ENCODE measurements at regions not wholly inside any gene's neighbourhood (a gene's known extent, or its start where the extent isn't known, plus 50 kb on each side); places are given as distances from the start of the nearest gene placed in this dataset.

DNA sequence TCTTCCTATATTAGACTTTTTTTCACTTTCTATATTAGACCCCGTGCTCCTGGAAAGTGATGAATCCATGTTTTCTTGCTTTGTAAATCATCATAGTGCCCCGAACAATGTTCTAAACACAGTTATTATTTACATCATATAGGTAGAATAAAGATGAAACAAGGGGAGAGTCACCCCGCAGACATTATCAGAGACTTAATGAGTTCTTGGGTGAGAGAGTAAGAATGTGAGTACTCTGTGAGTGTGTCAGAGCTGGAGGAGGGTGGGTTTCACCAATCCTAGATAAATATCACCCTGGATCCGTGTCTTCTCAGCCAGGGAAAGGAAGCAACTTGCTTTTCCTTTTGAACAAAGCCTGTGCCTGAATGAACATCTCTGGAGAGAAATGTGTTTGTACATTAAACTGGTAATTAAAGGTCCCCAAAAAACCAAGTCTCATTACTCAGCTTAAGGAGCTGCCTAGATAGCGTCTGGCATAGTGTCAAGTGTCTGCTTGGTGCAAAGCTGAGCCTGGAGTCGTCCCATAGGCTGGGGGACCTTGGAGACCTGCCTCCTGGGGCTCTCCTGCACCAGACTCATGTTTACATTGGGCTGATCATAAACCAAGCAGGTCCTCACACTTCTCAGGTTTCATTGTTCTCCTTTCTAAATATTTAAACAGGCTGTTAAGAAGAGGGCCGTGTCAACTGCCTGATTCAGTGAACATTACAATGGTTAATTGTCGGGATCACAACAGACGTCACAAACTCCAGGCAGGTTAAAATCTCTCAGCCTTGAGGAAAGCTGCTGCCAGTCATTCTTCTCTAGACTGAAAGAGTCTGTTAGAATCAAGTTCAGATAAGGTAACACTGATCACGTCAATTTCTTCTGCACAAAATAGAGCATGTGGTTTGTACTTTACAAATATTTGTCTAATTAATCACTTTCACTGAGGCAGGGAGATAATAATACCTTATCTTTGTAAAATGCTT, 179.7 kb upstream of the MYLIP start:
- Mint-ChIP-seq H3K36me3 (peaks cover 0 to 1% (median 0%) of the 10 kb centered on the region in 5 donors), H3K4me1 (peaks cover 0 to 6% (median 0%) of the 10 kb centered on the region in 7 donors), H3K9me3 (no peaks in the 10 kb centered on the region), H3K4me3 (no peak overlapping the region), H3K27ac (no peak overlapping the region), H3K27me3 (no peaks in the 10 kb centered on the region)
- Histone ChIP-seq H3K36me3 (ENCODE audit: control insufficient read depth in 2 of 3, insufficient read depth in 3 of 3, low read length in 3 of 3) (no peaks in the 10 kb centered on the region), H3K27ac (ENCODE audit: low read depth, low read length) (no peak overlapping the region), H3K4me1 (ENCODE audit: control insufficient read depth in 2 of 2, insufficient read depth in 2 of 2, low read length in 2 of 2) (peaks cover 0 to 4% of the 10 kb centered on the region in 2 donors), H3K9me3 (ENCODE audit: control insufficient read depth in 2 of 3, low read length in 3 of 3) (no peaks in the 10 kb centered on the region), H3K4me3 (ENCODE audit: low read length) (no peak overlapping the region), H3K27me3 (ENCODE audit: control insufficient read depth in 2 of 2, insufficient read depth in 2 of 2, low read length in 2 of 2) (no peaks in the 10 kb centered on the region)
- no peak for DNase-seq
- ChIA-PET POLR2A (no interaction called here), CTCF (no interaction called here)
- intact Hi-C loops (cut with micrococcal nuclease) = no loop called here
- ATAC-seq = no peak

- Mint-ChIP-seq H3K9me3 (no peaks in the 10 kb centered on the region), H3K27me3 (no peaks in the 10 kb centered on the region), H3K27ac (no peak overlapping the region), H3K4me1 (peaks cover 0 to 5% (median 0%) of the 10 kb centered on the region in 7 donors), H3K36me3 (no peaks in the 10 kb centered on the region), H3K4me3 (no peak overlapping the region)
- Histone ChIP-seq H3K36me3 (ENCODE audit: control insufficient read depth in 2 of 3, insufficient read depth in 3 of 3, low read length in 3 of 3) (no peaks in the 10 kb centered on the region), H3K27ac (ENCODE audit: low read depth, low read length) (no peak overlapping the region), H3K9me3 (ENCODE audit: control insufficient read depth in 2 of 3, low read length in 3 of 3) (no peaks in the 10 kb centered on the region), H3K4me1 (ENCODE audit: control insufficient read depth in 2 of 2, insufficient read depth in 2 of 2, low read length in 2 of 2) (no peaks in the 10 kb centered on the region), H3K27me3 (ENCODE audit: control insufficient read depth in 2 of 2, insufficient read depth in 2 of 2, low read length in 2 of 2) (no peaks in the 10 kb centered on the region), H3K4me3 (ENCODE audit: low read length) (no peak overlapping the region)
- no peak for DNase-seq
- CTCF ChIA-PET = interaction anchor here (0.7 kb wide), 1 partner anchor 31 kb away, joined by 3 read pairs; no protein-coding TSS in a partner anchor
- POLR2A ChIA-PET = no interaction called here
- intact Hi-C loops (cut with micrococcal nuclease) = no loop called here
- ATAC-seq = no peak
Observed at GRCh38 chr6:15947923-15948322, 181.0 kb upstream of the MYLIP start.

DNA sequence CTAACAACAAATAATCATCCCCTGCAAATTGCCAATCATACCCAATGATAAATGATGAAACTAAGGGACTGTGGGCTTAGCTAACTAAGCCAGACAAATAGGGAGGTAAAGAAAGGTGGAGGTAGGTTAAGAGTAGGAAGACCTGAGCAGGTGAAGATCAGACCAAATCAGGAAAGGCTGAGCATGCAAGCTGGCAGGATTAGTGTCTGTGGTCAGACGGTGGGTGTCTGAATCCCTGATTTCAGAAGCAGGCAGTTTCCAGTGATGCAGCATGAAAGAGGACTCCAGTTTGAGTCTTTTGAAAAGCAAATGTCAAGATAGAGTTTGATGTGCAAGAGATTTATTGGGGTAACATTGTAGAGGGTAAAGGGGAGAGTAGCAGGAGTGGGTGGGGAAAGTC, 181.4 kb upstream of the MYLIP start:
- no peaks in the 10 kb centered on the region for H3K4me1 ChIP-seq (ENCODE audit: control insufficient read depth in 2 of 2, insufficient read depth in 2 of 2, low read length in 2 of 2)
- H3K4me3 Mint-ChIP-seq = no peak overlapping the region
- no peaks in the 10 kb centered on the region for H3K27me3 Mint-ChIP-seq
- no peak overlapping the region for H3K27ac ChIP-seq (ENCODE audit: low read depth, low read length)
- H3K36me3 Mint-ChIP-seq = no peaks in the 10 kb centered on the region
- DNase-seq (no peak), ATAC-seq (no peak)
- peaks cover 0 to 2% (median 0%) of the 10 kb centered on the region in 7 donors for H3K4me1 Mint-ChIP-seq
- ChIA-PET CTCF (interaction anchor here (0.7 kb wide), 1 partner anchor 31 kb away, joined by 3 read pairs; no protein-coding TSS in a partner anchor), POLR2A (no interaction called here)
- no peaks in the 10 kb centered on the region for H3K9me3 ChIP-seq (ENCODE audit: control insufficient read depth in 2 of 3, low read length in 3 of 3)
- intact Hi-C loops (cut with micrococcal nuclease) = no loop called here
- H3K4me3 ChIP-seq (ENCODE audit: low read length) = no peak overlapping the region
- H3K27ac Mint-ChIP-seq = no peak overlapping the region
- no peaks in the 10 kb centered on the region for H3K36me3 ChIP-seq (ENCODE audit: control insufficient read depth in 2 of 3, insufficient read depth in 3 of 3, low read length in 3 of 3)
- no peaks in the 10 kb centered on the region for H3K9me3 Mint-ChIP-seq
- no peaks in the 10 kb centered on the region for H3K27me3 ChIP-seq (ENCODE audit: control insufficient read depth in 2 of 2, insufficient read depth in 2 of 2, low read length in 2 of 2)

GRCh38 chr6:15946701-15947385, 182.0 kb upstream of the MYLIP start:
- H3K27me3 ChIP-seq (ENCODE audit: control insufficient read depth in 2 of 2, insufficient read depth in 2 of 2, low read length in 2 of 2) = no peaks in the 10 kb centered on the region
- Mint-ChIP-seq H3K4me3 (no peak overlapping the region), H3K36me3 (no peaks in the 10 kb centered on the region), H3K9me3 (no peaks in the 10 kb centered on the region), H3K27me3 (no peaks in the 10 kb centered on the region), H3K27ac (no peak overlapping the region), H3K4me1 (peaks cover 0 to 2% (median 0%) of the 10 kb centered on the region in 7 donors)
- ChIA-PET POLR2A (no interaction called here), CTCF (no interaction called here)
- no peaks in the 10 kb centered on the region for H3K4me1 ChIP-seq (ENCODE audit: control insufficient read depth in 2 of 2, insufficient read depth in 2 of 2, low read length in 2 of 2)
- no peak overlapping the region for H3K27ac ChIP-seq (ENCODE audit: low read depth, low read length)
- DNase-seq (no peak), ATAC-seq (no peak)
- intact Hi-C loops (cut with micrococcal nuclease) = no loop called here
- no peaks in the 10 kb centered on the region for H3K9me3 ChIP-seq (ENCODE audit: control insufficient read depth in 2 of 3, low read length in 3 of 3)
- H3K36me3 ChIP-seq (ENCODE audit: control insufficient read depth in 2 of 3, insufficient read depth in 3 of 3, low read length in 3 of 3) = no peaks in the 10 kb centered on the region
- no peak overlapping the region for H3K4me3 ChIP-seq (ENCODE audit: low read length)

DNA sequence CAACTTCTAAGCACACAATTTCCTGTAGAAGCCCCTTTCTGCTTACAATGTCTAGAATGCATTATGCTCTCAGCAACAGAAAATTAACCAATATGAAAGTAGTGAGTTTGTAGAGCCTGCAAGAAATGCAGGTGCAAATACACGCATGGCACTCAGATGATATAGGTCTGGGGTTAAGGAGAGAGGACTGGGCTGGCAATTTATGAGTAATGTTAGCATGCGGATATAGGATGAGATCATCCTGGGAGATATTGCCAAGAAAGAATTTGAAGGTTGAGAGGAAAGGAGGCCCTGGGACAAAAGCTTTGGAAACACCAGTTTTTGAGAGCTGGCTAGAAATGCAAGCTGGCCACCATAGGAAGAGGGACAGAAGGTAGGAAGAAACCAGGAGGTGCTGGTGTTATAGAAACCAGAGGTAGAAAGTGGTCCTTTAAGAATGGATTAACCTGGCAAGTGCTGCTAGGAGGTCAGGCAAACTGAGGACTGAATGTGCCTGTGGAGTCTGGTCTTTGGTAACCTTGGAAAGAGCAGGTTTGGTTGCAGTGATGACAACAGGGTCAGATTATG, 183.2 kb upstream of the MYLIP start:
- H3K27ac Mint-ChIP-seq = no peak overlapping the region
- no peak for ATAC-seq
- Histone ChIP-seq H3K27me3 (ENCODE audit: control insufficient read depth in 2 of 2, insufficient read depth in 2 of 2, low read length in 2 of 2) (no peaks in the 10 kb centered on the region), H3K27ac (ENCODE audit: low read depth, low read length) (no peak overlapping the region), H3K4me1 (ENCODE audit: control insufficient read depth in 2 of 2, insufficient read depth in 2 of 2, low read length in 2 of 2) (no peaks in the 10 kb centered on the region), H3K9me3 (ENCODE audit: control insufficient read depth in 2 of 3, low read length in 3 of 3) (no peaks in the 10 kb centered on the region), H3K36me3 (ENCODE audit: control insufficient read depth in 2 of 3, insufficient read depth in 3 of 3, low read length in 3 of 3) (no peaks in the 10 kb centered on the region), H3K4me3 (ENCODE audit: low read length) (no peak overlapping the region)
- H3K4me3 Mint-ChIP-seq = no peak overlapping the region
- intact Hi-C loops (cut with micrococcal nuclease) = no loop called here
- peaks cover 0 to 2% (median 0%) of the 10 kb centered on the region in 5 donors for H3K36me3 Mint-ChIP-seq
- peaks cover 0 to 4% (median 0%) of the 10 kb centered on the region in 11 donors for H3K9me3 Mint-ChIP-seq
- POLR2A ChIA-PET = no interaction called here
- H3K4me1 Mint-ChIP-seq = peaks cover 0 to 2% (median 0%) of the 10 kb centered on the region in 7 donors
- DNase-seq = no peak
- H3K27me3 Mint-ChIP-seq = no peaks in the 10 kb centered on the region
- CTCF ChIA-PET = no interaction called here

- ATAC-seq (no peak), DNase-seq (no peak)
- Histone ChIP-seq H3K27me3 (ENCODE audit: control insufficient read depth in 2 of 2, insufficient read depth in 2 of 2, low read length in 2 of 2) (no peaks in the 10 kb centered on the region), H3K9me3 (ENCODE audit: control insufficient read depth in 2 of 3, low read length in 3 of 3) (no peaks in the 10 kb centered on the region), H3K36me3 (ENCODE audit: control insufficient read depth in 2 of 3, insufficient read depth in 3 of 3, low read length in 3 of 3) (no peaks in the 10 kb centered on the region), H3K4me3 (ENCODE audit: low read length) (no peak overlapping the region), H3K4me1 (ENCODE audit: control insufficient read depth in 2 of 2, insufficient read depth in 2 of 2, low read length in 2 of 2) (no peaks in the 10 kb centered on the region), H3K27ac (ENCODE audit: low read depth, low read length) (no peak overlapping the region)
- intact Hi-C loops (cut with micrococcal nuclease) = no loop called here
- no peak overlapping the region for H3K27ac Mint-ChIP-seq
- H3K36me3 Mint-ChIP-seq = peaks cover 0 to 6% (median 2%) of the 10 kb centered on the region in 5 donors
- ChIA-PET CTCF (no interaction called here), POLR2A (no interaction called here)
- H3K27me3 Mint-ChIP-seq = no peaks in the 10 kb centered on the region
- H3K4me1 Mint-ChIP-seq = peaks cover 0 to 2% (median 0%) of the 10 kb centered on the region in 7 donors
- no peak overlapping the region for H3K4me3 Mint-ChIP-seq
- H3K9me3 Mint-ChIP-seq = peaks cover 0 to 8% (median 0%) of the 10 kb centered on the region in 11 donors
Observed at GRCh38 chr6:15943423-15943822, 185.5 kb upstream of the MYLIP start.
